HG02870 (cell line): ENCODE measurements at regions not wholly inside any gene's neighbourhood (a gene's known extent, or its start where the extent isn't known, plus 50 kb on each side); places are given as distances from the start of the nearest gene placed in this dataset.
"Not testable (repeated sequence)": the region's sequence is repeated elsewhere in the genome, so short reads cannot be mapped to it uniquely, and the experiment has no call there.

Experiments
- ATAC-seq: cut with Tn5 transposase; IDR thresholded peaks from one replicate; pipeline ENCODE4 v1.9.1; 2021; ENCODE audit warnings: mild to moderate bottlenecking, moderate library complexity; ENCODE audit not compliant: unreplicated experiment

GRCh38 chrX:13387666-13388494 is 68.0 kb upstream of the ATXN3L start:
- no peak for ATAC-seq

- ATAC-seq = no peak
Observed at GRCh38 chrX:13386636-13387035, 66.8 kb upstream of the ATXN3L start.

GRCh38 chrX:13386092-13386491 is 66.2 kb upstream of the ATXN3L start:
- no peak for ATAC-seq

- no peak for ATAC-seq
Observed at GRCh38 chrX:13383907-13384306, 64.1 kb upstream of the ATXN3L start.

GRCh38 chrX:13381514-13381913 is 61.7 kb upstream of the ATXN3L start:
- no peak for ATAC-seq

GRCh38 chrX:13380211-13380610 is 60.4 kb upstream of the ATXN3L start:
- ATAC-seq = no peak

GRCh38 chrX:13378562-13379518 is 59.0 kb upstream of the ATXN3L start:
- ATAC-seq = not testable (repeated sequence)

- ATAC-seq = no peak
Observed at GRCh38 chrX:13377550-13377934, 57.7 kb upstream of the ATXN3L start.

- no peak for ATAC-seq
Observed at GRCh38 chrX:13376857-13377549, 57.1 kb upstream of the ATXN3L start.

- not testable (repeated sequence) for ATAC-seq
Observed at GRCh38 chrX:13375596-13375995, 55.7 kb upstream of the ATXN3L start.

- no peak for ATAC-seq
Observed at GRCh38 chrX:13374364-13374763, 54.5 kb upstream of the ATXN3L start.

GRCh38 chrX:13373431-13374187 is 53.8 kb upstream of the ATXN3L start:
- no peak for ATAC-seq

GRCh38 chrX:13373027-13373426 is 53.2 kb upstream of the ATXN3L start:
- ATAC-seq = no peak

GRCh38 chrX:13372203-13372980 is 52.5 kb upstream of the ATXN3L start:
- ATAC-seq = no peak

GRCh38 chrX:13371186-13371585 is 51.3 kb upstream of the ATXN3L start:
- no peak for ATAC-seq

- ATAC-seq = no peak
Observed at GRCh38 chrX:13370713-13371112, 50.9 kb upstream of the ATXN3L start.
